Neural progenitor cell (in vitro differentiated cells): ENCODE measurements at regions not wholly inside any gene's neighbourhood (a gene's known extent, or its start where the extent isn't known, plus 50 kb on each side); places are given as distances from the start of the nearest gene placed in this dataset.
"Not testable (repeated sequence)": the region's sequence is repeated elsewhere in the genome, so short reads cannot be mapped to it uniquely, and the experiment has no call there.

Experiments
- EZH2 ChIP-seq: fragments of 200-600 bp; sonication (generic); IDR thresholded peaks from 2 replicates; pipeline ENCODE4 v1.6.1; 2017; ENCODE audit warnings: antibody characterized with exemption, mild to moderate bottlenecking, moderate library complexity
- TF ChIP-seq, protein P1 (sequence below): fragments of 200-600 bp; sonication (generic); IDR thresholded peaks from 2 replicates; pipeline ENCODE4 v1.5.1; 2017; ENCODE audit warnings: antibody characterized with exemption, mild to moderate bottlenecking

DNA sequence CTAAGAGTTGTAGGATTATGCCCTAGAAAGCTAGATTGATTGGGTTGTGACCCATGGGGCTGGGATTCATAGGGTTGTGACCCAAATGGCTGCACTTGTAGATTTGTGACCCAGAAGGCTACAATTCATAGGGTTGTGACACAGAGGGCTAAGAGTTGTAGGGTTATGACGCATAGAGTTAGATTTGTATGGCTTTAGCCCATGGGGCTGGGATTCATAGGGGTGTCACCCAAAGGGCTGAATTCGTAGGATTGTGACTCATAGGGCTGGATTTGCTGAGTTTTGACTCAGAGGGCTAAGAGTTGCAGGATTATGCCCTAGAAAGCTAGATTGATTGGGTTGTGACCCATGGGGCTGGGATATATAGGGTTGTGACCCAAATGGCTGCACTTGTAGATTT lies 126.6 kb downstream of the CRLF2 start:
- TF ChIP-seq, protein P1, sequence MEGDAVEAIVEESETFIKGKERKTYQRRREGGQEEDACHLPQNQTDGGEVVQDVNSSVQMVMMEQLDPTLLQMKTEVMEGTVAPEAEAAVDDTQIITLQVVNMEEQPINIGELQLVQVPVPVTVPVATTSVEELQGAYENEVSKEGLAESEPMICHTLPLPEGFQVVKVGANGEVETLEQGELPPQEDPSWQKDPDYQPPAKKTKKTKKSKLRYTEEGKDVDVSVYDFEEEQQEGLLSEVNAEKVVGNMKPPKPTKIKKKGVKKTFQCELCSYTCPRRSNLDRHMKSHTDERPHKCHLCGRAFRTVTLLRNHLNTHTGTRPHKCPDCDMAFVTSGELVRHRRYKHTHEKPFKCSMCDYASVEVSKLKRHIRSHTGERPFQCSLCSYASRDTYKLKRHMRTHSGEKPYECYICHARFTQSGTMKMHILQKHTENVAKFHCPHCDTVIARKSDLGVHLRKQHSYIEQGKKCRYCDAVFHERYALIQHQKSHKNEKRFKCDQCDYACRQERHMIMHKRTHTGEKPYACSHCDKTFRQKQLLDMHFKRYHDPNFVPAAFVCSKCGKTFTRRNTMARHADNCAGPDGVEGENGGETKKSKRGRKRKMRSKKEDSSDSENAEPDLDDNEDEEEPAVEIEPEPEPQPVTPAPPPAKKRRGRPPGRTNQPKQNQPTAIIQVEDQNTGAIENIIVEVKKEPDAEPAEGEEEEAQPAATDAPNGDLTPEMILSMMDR = not testable (repeated sequence)
- not testable (repeated sequence) for TF ChIP-seq EZH2
